Keratinocyte (primary cell): ENCODE measurements at regions not wholly inside any gene's neighbourhood (a gene's known extent, or its start where the extent isn't known, plus 50 kb on each side); places are given as distances from the start of the nearest gene placed in this dataset.

ENCODE experiments used
- EZH2 ChIP-seq: IDR thresholded peaks from one replicate; pipeline ENCODE4 v1.6.1; 2012; ENCODE audit warnings: inconsistent platforms, mild to moderate bottlenecking, low read length, moderate library complexity
- TF ChIP-seq, protein P1 (sequence below), 3 experiments: IDR thresholded peaks in 1 of 3; conservative IDR thresholded peaks in 1 of 3; optimal IDR thresholded peaks in 1 of 3; 2 replicates in 2 of 3; 3 replicates in 1 of 3; pipeline versions ENCODE3 to v1.5.1; 2011; ENCODE audit warnings: low read length in 3 of 3, mild to moderate bottlenecking in 3 of 3, moderate library complexity in 2 of 3, control low read depth in 1 of 3, inconsistent platforms in 1 of 3; ENCODE audit not compliant: insufficient read depth in 2 of 3; ENCODE audit errors: extremely low read depth in 1 of 3

DNA sequence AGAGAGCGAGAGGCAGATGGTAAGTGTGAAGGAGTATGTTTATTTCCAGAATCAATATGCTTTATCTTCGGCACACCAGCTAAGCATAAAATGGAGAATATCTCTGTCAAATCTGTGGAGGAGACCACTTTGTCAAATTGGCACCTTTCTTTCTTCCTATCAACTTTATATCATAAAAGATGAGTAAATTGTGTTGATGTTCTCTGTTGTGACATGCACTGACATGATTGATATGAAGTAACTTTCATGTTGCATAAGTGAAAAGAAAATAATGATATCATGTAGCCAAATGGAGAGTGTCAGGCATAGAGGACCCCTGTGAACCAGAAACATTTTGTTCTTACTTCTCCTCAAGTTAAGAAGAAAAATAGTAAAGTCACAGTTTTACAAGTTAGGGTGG, 753.8 kb downstream of the ZNF385D start:
- TF ChIP-seq, protein P1, sequence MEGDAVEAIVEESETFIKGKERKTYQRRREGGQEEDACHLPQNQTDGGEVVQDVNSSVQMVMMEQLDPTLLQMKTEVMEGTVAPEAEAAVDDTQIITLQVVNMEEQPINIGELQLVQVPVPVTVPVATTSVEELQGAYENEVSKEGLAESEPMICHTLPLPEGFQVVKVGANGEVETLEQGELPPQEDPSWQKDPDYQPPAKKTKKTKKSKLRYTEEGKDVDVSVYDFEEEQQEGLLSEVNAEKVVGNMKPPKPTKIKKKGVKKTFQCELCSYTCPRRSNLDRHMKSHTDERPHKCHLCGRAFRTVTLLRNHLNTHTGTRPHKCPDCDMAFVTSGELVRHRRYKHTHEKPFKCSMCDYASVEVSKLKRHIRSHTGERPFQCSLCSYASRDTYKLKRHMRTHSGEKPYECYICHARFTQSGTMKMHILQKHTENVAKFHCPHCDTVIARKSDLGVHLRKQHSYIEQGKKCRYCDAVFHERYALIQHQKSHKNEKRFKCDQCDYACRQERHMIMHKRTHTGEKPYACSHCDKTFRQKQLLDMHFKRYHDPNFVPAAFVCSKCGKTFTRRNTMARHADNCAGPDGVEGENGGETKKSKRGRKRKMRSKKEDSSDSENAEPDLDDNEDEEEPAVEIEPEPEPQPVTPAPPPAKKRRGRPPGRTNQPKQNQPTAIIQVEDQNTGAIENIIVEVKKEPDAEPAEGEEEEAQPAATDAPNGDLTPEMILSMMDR (optimal IDR thresholded peaks at IDR 0.05 in 1 of 3, IDR thresholded peaks at IDR 0.05 in 1 of 3, conservative IDR thresholded peaks at IDR 0.05 in 1 of 3; ENCODE audit: extremely low read depth in 1 of 3, insufficient read depth in 2 of 3, low read length in 3 of 3): no peak
- no peak for TF ChIP-seq EZH2
